ENCODE measurements at regions not wholly inside any gene's neighbourhood (a gene's known extent, or its start where the extent isn't known, plus 50 kb on each side); places are given as distances from the start of the nearest gene placed in this dataset.

GRCh38 chr5:89983216-89983615 lies 426.3 kb downstream of the CETN3 start:
- Histone ChIP-seq H3K9me3 (replicated peaks) (peaks cover 3% of the 10 kb centered on the region), H3K36me3 (no peaks in the 10 kb centered on the region), H3K4me1 (peaks cover 9% of the 10 kb centered on the region), H3K4me3 (no peak overlapping the region), H3K27me3 (ENCODE audit: low read depth) (no peaks in the 10 kb centered on the region), H3K27ac (replicated peaks) (no peak overlapping the region)
- intact Hi-C loops (cut with micrococcal nuclease) = no loop called here
- no peak for DNase-seq
- TF ChIP-seq CTCF (IDR thresholded peaks at IDR 0.05; ENCODE audit: borderline replicate concordance) = no peak

- peaks cover 3% of the 10 kb centered on the region for H3K9me3 ChIP-seq (replicated peaks)
- intact Hi-C loops (cut with micrococcal nuclease) = no loop called here
- no peak for DNase-seq
- TF ChIP-seq CTCF (IDR thresholded peaks at IDR 0.05; ENCODE audit: borderline replicate concordance) = no peak
- H3K27ac ChIP-seq (replicated peaks) = no peak overlapping the region
- H3K36me3 ChIP-seq = no peaks in the 10 kb centered on the region
- H3K4me1 ChIP-seq = no peaks in the 10 kb centered on the region
- no peaks in the 10 kb centered on the region for H3K27me3 ChIP-seq (ENCODE audit: low read depth)
- H3K4me3 ChIP-seq = no peak overlapping the region
These were observed 427.4 kb downstream of the CETN3 start for GRCh38 chr5:89981878-89982773.

- Histone ChIP-seq H3K27me3 (ENCODE audit: low read depth) (no peaks in the 10 kb centered on the region), H3K36me3 (no peaks in the 10 kb centered on the region), H3K4me3 (no peak overlapping the region), H3K4me1 (no peaks in the 10 kb centered on the region), H3K27ac (replicated peaks) (no peak overlapping the region), H3K9me3 (replicated peaks) (no peaks in the 10 kb centered on the region)
- intact Hi-C loops (cut with micrococcal nuclease) = no loop called here
- TF ChIP-seq CTCF (IDR thresholded peaks at IDR 0.05; ENCODE audit: borderline replicate concordance) = no peak
- no peak for DNase-seq
These were observed 428.5 kb downstream of the CETN3 start for GRCh38 chr5:89981021-89981420.

- Histone ChIP-seq H3K4me1 (no peaks in the 10 kb centered on the region), H3K4me3 (no peak overlapping the region), H3K27me3 (ENCODE audit: low read depth) (no peaks in the 10 kb centered on the region), H3K27ac (replicated peaks) (no peak overlapping the region), H3K9me3 (replicated peaks) (no peaks in the 10 kb centered on the region), H3K36me3 (no peaks in the 10 kb centered on the region)
- DNase-seq = no peak
- no peak for TF ChIP-seq CTCF (IDR thresholded peaks at IDR 0.05; ENCODE audit: borderline replicate concordance)
- intact Hi-C loops (cut with micrococcal nuclease) = no loop called here
These were observed 436.0 kb downstream of the CETN3 start for GRCh38 chr5:89973516-89973915.

- no peak for DNase-seq
- H3K27me3 ChIP-seq (ENCODE audit: low read depth) = no peaks in the 10 kb centered on the region
- no peaks in the 10 kb centered on the region for H3K36me3 ChIP-seq
- TF ChIP-seq CTCF (IDR thresholded peaks at IDR 0.05; ENCODE audit: borderline replicate concordance) = no peak
- no peaks in the 10 kb centered on the region for H3K4me1 ChIP-seq
- no peaks in the 10 kb centered on the region for H3K9me3 ChIP-seq (replicated peaks)
- intact Hi-C loops (cut with micrococcal nuclease) = no loop called here
- H3K4me3 ChIP-seq = no peak overlapping the region
- no peak overlapping the region for H3K27ac ChIP-seq (replicated peaks)
These were observed 436.7 kb downstream of the CETN3 start for GRCh38 chr5:89972901-89973300.

Measured in left ventricle myocardium inferior (tissue), 1 donor.